Neutrophil (primary cell): ENCODE measurements at regions not wholly inside any gene's neighbourhood (a gene's known extent, or its start where the extent isn't known, plus 50 kb on each side); places are given as distances from the start of the nearest gene placed in this dataset.
"Not testable (repeated sequence)": the region's sequence is repeated elsewhere in the genome, so short reads cannot be mapped to it uniquely, and the experiment has no call there.

Source experiments
- H3K27ac ChIP-seq: fragments of 200-600 bp; sonication (generic); 2 replicates; pipeline ENCODE4 v1.5.1; 2016; ENCODE audit warnings: mild to moderate bottlenecking, moderate library complexity
- H3K27me3 ChIP-seq: fragments of 200-600 bp; sonication (generic); 2 replicates; pipeline ENCODE4 v1.6.0; 2016; ENCODE audit warnings: mild to moderate bottlenecking
- H3K36me3 ChIP-seq: fragments of 200-600 bp; sonication (generic); 2 replicates; pipeline ENCODE4 v1.5.1; 2017
- H3K4me1 ChIP-seq, 2 experiments: fragments of 200-600 bp in 1 of 2; sonication (generic) in 1 of 2; 1 replicate in 1 of 2; 2 replicates in 1 of 2; pipeline versions ENCODE4 v1.5.1 to v1.6.1; 2013 to 2016; ENCODE audit warnings: low read depth in 1 of 2, low read length in 1 of 2, mild to moderate bottlenecking in 1 of 2, moderate library complexity in 1 of 2; ENCODE audit not compliant: control insufficient read depth in 1 of 2, insufficient read depth in 1 of 2
- H3K4me3 ChIP-seq, 2 experiments: fragments of 200-600 bp in 1 of 2; sonication (generic) in 1 of 2; 1 replicate in 1 of 2; 2 replicates in 1 of 2; pipeline ENCODE4 v1.5.1; 2013 to 2016; ENCODE audit warnings: low read depth in 1 of 2, low read length in 1 of 2, mild to moderate bottlenecking in 1 of 2, moderate library complexity in 1 of 2
- H3K9me3 ChIP-seq: fragments of 200-600 bp; sonication (generic); 2 replicates; pipeline ENCODE4 v1.5.1; 2016

DNA sequence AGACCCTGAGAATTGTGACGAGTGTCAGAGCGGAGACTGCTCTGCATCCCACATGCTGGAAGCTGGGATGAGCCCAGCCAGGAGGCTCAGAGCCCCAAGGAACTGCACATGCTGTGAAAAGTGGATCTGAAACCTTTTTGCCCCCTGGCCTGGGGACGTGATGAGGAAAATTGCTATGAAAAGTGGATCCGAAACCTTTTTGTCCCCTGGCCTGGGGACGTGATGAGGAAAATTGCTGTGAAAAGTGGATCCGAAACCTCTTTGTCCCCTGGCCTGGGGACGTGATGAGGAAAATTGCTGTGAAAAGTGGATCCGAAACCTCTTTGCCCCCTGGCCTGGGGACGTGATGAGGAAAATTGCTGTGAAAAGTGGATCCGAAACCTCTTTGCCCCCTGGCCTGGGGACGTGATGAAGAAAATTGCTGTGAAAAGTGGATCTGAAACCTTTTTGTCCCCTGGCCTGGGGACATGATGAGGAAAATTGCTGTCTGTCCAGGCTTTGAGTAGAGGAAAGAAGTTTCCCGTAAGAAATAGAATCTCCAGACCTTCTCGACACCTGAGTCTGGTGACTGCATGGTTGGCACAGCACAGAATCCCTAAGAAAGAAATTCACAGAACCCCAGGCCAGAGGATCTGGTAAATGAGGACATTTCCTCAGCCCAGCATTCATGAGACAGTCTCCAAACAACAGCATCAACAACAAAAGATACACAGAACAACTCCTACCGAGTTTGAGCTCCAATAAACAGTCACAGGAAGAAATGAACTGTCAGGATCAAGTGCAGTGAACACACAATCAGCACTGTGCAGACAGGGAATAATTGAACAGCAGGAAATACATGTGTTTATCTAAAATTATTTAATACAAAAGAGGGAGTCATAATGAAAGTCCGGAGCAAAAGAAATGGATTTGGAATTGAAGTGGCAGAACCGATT, 188.8 kb downstream of the LAT start:
- H3K36me3 ChIP-seq = peaks cover 14% of the 10 kb centered on the region
- H3K4me3 ChIP-seq, H3K27me3 ChIP-seq, H3K9me3 ChIP-seq, H3K4me1 ChIP-seq, H3K27ac ChIP-seq: not testable (repeated sequence)

DNA sequence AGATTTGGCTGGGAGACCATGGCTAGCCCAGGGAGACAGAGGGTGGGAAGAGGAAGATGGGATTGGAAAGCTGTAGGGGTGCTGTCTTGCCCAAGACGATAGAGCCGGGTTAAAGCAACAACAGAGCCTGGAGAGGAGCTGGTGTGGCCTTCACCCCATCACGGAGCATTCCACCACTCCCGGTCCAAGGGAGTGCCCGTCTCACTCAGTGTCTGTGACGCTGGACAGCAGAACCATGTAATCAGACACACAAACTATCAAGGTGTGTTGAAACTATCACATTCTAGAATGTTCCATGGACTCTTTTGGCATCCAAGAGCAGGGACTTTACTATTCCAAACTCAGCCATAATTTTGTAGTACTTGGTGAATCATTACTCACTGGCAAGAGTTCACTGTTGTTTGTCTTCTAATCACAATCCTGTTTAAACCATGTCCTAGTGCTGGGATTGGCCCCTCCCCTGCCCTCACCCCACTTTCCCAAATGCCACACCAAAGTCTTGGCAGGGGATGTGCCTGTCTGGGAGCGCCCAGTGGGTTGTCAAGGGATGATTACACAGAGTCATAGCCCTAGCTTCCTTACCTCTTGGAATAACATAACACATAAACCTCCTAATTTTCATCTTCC, 187.4 kb downstream of the LAT start:
- peaks cover 21% of the 10 kb centered on the region for H3K36me3 ChIP-seq
- H3K27me3 ChIP-seq, H3K4me1 ChIP-seq, H3K4me3 ChIP-seq, H3K27ac ChIP-seq, H3K9me3 ChIP-seq: not testable (repeated sequence)

DNA sequence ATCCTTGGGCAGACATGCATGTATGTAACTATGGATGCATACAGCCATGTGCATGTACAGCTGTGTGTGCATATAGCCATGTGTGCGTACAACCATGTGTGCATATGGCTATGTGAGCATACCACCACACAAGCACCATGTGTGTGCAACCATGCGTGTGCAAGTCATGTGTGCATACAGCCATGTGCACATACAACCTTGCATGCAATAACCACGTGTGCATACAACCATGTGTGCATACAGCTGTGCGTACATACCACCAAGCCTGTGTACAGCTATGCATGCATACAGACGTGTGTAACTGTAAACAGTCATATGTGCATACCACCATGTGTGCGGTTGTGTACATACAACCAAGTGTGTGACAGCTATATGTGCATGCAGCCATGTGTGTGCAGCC, 186.4 kb downstream of the LAT start:
- not testable (repeated sequence) for H3K4me1 ChIP-seq, H3K9me3 ChIP-seq, H3K27ac ChIP-seq, H3K27me3 ChIP-seq, H3K4me3 ChIP-seq
- H3K36me3 ChIP-seq = peaks cover 21% of the 10 kb centered on the region

DNA sequence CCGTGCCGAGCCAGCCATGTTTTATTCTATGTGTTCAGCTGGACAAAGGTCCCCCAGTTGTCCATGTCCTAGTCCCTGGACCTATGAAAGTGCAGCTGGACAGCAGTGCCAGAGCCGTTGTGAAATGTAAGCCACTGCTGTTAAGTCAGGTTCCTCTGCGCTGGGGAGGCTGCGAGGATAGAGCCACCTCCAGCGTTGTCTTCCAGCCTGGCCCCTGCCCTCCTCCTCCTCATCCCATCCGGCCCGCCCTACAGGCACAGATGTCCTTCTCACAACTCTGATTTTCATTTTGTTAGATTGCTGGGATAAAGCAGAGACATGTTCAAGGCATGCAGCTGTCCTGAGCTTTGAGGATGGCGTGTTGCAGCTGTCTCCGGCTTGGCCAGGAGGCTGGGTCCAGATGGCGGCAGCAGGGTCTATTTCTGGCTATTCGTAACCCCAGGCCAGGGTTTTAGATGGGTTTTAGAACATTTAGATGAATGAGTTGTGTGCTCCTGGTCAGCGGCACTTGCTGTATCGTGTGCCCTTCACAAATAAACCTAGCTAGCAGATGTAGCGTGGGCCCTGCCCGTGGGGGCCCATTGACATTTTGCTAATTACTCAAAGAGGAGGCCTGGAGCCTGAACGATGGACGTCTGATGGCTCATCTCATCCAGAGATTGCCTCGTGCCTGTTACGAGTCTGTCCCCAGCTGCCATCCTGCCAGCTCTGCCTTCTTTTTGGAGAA, 185.7 kb downstream of the LAT start:
- not testable (repeated sequence) for H3K27ac ChIP-seq, H3K4me3 ChIP-seq, H3K4me1 ChIP-seq, H3K9me3 ChIP-seq, H3K27me3 ChIP-seq
- H3K36me3 ChIP-seq = peaks cover 15% of the 10 kb centered on the region

DNA sequence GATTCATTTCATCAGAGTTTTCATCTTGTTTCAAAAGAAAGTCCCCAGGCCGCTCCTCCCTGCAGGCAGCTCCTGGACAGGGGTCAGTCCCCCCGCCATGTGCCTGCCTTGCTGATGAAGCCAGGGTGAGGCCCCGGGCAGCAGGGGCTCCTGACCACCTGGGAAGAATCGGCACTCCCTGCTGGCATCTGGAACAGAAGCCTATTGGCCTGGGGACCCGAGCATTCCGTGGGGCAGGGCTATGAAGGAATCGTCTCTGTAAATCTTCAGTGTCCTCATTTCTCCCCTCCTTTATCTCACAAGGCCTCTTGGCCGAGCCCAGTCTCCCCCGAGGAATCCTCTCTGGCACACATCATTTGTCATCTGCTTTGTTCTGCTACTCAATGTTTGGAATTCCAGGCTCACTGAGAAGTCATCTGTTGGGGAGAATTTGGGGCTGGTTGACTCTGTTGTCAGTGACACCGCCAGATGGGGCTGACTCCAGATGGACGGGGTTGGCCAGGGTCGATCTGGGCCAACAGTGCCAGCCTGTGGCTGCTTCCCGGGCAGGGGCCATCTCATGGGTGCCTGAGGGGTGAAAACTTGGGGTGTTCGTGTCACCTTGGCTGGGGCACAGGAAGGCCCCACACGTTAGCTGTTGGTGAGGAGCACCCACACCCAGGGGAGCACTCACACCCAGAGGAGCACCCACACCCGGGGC, 184.6 kb downstream of the LAT start:
- not testable (repeated sequence) for H3K4me1 ChIP-seq, H3K27me3 ChIP-seq, H3K9me3 ChIP-seq, H3K4me3 ChIP-seq, H3K27ac ChIP-seq
- H3K36me3 ChIP-seq = peaks cover 15% of the 10 kb centered on the region

DNA sequence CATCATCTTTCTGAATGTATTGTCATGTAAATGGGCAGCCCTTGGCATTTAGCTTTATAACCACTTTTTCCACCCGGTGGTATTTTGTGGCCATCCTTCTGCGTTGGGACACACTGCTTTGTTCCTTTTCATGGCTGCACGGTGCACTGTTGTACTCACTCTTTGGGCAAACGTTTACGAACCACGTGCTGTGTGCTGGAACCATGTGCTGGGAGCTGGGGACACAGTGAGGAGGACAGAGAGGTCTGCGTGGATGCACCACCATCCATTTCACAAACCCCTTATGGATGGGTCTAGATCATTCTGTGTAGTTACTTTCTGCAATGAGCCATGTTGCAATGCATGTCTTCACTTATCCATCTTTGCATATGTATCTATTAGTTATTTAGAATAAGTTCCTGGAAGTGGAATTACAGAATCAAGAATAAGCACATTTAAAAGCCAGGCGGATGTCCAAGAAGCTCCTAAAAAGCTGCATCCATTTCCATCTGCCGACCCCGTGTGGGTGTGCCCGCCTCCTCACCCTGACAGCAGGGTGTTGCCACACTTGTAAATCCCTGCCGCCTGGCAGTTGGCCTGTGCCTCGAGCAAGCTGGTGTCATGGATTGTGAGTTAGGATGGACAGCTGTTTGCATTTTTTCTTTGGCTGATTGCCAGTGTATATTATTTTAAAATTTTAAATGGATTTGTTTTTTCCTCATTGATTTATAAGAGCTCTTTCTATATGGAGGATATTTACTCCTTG, 183.8 kb downstream of the LAT start:
- not testable (repeated sequence) for H3K9me3 ChIP-seq, H3K27me3 ChIP-seq, H3K4me1 ChIP-seq, H3K4me3 ChIP-seq, H3K27ac ChIP-seq
- H3K36me3 ChIP-seq = peaks cover 15% of the 10 kb centered on the region

DNA sequence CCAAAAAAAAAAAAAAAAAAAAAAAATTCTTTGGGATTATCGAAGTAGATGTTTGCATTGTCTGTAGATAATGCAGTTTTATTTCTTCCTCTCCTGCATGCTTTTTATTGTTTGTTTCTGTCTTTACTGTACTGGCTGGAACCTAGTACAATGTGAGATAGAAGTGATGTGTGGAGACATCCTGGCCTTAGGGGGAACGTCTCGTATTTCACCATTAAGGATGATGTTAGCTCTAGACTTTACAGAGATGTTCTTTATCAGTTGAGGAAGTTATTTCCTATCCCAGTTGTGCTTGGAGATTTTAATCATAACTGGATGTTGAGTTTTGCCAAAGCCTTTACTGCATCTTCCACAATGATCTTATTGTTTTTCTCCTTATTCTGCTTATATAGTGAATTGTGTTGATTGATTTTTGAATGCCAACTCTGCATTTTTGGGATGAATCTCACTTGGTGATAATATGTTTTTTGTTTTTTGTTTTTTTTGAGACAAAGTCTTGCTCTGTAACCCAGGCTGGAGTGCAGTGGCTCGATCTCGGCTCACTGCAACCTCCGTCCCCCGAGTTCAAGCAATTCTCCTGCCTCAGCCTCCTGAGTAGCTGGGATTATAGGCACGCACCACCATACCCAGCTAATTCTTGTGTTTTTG, 179.7 kb downstream of the LAT start:
- not testable (repeated sequence) for H3K27ac ChIP-seq, H3K27me3 ChIP-seq, H3K9me3 ChIP-seq

DNA sequence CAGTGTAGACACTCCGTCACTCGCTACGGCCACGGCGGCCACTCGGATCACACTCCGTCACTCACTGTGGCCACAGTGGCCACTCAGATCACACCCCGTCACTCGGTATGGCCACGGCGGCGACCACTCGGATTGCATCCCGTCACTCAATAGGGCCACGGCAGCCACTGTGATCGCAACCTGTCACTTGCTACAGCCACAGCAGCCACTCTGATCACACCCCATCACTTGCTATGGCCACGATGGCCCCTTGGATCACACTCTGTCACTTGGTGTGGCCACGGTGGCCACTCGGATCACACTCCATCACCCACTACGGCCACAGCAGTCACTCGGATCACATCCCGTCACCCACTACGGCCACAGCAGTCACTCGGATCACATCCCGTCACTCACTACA, 175.3 kb downstream of the LAT start:
- not testable (repeated sequence) for H3K4me3 ChIP-seq
- H3K27ac ChIP-seq = peak overlapping the region; percentile 42

More for the DNA sequence above, 179.7 kb downstream of the LAT start:
- not testable (repeated sequence) for H3K4me1 ChIP-seq, H3K4me3 ChIP-seq
- H3K36me3 ChIP-seq = peaks cover 19% of the 10 kb centered on the region

DNA sequence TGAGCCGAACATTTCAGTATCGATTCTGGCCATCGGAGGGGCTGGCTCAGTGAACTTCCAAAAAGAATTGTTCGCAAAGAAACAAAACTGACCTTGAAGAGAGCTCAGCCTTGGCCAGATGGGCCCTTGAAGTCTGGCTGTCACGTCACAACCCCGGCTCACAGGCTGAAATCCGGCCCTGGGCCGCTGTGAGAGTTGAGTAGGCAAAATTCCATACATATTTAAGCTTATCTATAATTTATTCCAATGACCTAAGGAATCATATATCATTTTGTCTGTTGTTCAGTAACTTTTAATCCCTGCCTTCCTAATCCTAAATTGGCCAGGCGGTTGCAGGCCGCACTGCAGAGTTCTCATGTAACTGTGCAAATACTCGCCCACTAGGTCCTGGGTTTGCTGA, 174.8 kb downstream of the LAT start:
- H3K4me1 ChIP-seq = peaks cover 36 to 37% of the 10 kb centered on the region in 2 experiments
- not testable (repeated sequence) for H3K4me3 ChIP-seq, H3K9me3 ChIP-seq, H3K27me3 ChIP-seq
- H3K36me3 ChIP-seq = peaks cover 11% of the 10 kb centered on the region
- H3K27ac ChIP-seq = peak overlapping the region; percentile 42

More for the DNA sequence above, 175.3 kb downstream of the LAT start:
- not testable (repeated sequence) for H3K9me3 ChIP-seq, H3K27me3 ChIP-seq
- peaks cover 33 to 37% of the 10 kb centered on the region in 2 experiments for H3K4me1 ChIP-seq
- H3K36me3 ChIP-seq = peaks cover 11% of the 10 kb centered on the region
